AG09319 (cell line): ENCODE measurements at regions not wholly inside any gene's neighbourhood (a gene's known extent, or its start where the extent isn't known, plus 50 kb on each side); places are given as distances from the start of the nearest gene placed in this dataset.

Experiments
- DNase-seq: peaks from one replicate; pipeline ENCODE4 v3.0.0-alpha.2; 2010; ENCODE audit warnings: low read depth; ENCODE audit errors: extremely low read depth
- TF ChIP-seq, protein P1 (sequence below): IDR thresholded peaks from 2 replicates; pipeline ENCODE4 v1.5.1; 2011; ENCODE audit warnings: low read depth, mild to moderate bottlenecking, inconsistent platforms, low read length, moderate library complexity

DNA sequence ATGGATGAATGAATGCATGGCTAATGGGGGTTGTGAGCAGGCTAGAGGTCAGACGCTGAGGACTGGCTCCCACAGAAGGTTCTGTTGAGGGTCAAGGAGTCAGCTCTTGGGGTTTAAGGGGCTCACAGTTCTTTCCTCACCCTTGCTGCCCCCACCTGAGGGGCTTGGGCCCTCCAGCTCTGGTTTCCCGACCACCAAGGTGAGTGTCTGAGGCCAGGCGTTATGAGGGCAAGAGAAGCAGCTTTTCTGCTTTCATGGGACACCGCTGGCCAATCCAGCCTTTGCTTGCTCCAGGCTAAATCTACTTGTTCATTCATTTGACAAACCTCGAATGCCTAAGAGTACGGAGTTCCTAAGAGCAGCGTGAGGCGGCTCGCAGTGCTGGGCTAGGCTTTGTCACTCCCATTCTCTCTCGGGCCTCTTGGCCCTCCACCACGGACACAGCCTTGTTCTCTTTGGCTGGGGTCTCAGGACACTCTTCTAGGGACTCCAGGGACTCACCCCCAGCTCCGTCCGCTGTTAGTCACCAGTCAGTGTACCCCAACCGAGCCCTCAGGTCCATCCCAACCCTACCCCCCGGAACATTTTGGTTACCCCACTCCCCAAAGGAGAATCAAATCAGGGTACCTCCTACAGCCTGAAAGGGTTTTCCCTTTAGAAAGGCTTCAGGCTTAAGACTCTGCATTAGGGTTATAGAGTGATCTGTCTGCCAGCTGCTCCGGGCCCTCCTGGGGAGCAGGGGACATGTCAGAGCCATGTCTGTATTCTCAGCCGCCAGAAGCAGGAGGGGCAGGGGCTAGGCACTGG, 210.1 kb upstream of the MVB12B start:
- DNase-seq = no peak
- TF ChIP-seq, protein P1, sequence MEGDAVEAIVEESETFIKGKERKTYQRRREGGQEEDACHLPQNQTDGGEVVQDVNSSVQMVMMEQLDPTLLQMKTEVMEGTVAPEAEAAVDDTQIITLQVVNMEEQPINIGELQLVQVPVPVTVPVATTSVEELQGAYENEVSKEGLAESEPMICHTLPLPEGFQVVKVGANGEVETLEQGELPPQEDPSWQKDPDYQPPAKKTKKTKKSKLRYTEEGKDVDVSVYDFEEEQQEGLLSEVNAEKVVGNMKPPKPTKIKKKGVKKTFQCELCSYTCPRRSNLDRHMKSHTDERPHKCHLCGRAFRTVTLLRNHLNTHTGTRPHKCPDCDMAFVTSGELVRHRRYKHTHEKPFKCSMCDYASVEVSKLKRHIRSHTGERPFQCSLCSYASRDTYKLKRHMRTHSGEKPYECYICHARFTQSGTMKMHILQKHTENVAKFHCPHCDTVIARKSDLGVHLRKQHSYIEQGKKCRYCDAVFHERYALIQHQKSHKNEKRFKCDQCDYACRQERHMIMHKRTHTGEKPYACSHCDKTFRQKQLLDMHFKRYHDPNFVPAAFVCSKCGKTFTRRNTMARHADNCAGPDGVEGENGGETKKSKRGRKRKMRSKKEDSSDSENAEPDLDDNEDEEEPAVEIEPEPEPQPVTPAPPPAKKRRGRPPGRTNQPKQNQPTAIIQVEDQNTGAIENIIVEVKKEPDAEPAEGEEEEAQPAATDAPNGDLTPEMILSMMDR = no peak

DNA sequence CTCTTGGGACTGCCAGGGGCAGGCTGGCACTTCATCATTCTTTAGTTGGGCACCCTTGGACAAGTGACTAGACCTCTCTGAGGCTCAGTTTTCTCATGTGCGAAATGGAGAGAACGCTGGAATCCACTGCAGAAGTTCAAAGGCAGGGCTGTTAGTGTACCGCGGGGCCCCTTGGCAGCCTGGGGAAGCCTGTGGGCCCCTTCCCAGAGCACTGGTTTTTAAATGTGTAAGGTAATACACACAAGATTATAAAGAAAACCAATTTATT, 209.5 kb upstream of the MVB12B start:
- DNase-seq = no peak
- TF ChIP-seq, protein P1 = no peak

DNA sequence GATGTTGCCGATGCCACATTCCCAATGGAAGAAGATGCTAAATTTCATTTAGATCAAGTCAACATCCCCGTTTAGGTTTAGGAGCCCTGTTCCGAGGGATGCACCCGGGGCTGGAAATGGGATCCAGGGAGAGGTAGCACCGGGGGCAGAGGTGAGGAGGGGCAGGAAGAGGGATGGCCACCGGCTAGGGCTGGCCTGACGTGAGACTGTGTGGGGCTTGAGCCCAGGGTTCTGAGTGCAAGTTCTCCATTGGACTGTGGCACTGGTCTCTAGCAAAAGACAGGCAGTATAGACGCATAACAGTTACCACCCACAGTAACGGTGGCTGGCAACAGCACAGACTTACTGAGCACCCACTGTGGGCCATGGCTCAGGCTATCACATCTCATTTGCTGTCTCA, 209.0 kb upstream of the MVB12B start:
- TF ChIP-seq, protein P1 = no peak

GRCh38 chr9:126119731-126120130, 206.9 kb upstream of the MVB12B start:
- TF ChIP-seq, protein P1 = no peak
- DNase-seq = no peak

More for the DNA sequence above, 209.0 kb upstream of the MVB12B start:
- no peak for DNase-seq

DNA sequence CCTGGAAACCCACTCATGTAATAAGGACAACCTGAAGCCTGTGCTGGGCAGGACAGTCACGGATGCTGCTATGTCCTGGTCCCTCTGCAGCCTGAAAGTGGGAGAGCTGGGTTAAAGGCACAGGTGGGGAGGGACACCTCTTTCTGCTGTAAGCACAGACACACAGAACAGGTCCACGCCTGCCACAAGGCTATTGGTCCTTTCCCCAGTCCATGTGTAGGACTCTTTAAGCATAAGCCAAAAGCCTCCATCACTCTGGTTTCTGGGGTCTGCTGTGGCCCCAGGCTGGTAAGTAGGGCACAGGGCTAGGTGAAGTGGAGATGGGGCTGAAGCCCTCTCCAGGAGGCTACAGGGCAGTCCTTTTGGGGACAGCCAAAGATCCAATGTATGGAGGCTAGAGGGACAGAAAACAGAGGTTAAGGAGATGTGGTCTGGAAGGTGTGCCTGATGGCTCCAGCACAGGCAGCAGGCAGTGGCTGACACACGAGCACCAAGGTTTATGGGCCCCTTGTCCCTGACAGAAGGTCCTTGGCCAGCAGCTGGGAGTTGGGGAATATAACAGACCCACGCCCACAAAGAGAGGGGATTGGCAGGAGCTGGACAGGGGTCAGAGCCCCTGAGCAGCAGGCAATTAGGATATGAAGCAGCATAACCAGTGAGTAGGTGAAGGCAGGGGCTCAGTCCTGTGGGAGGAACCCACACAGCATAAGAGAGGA, 203.6 kb upstream of the MVB12B start:
- no peak for DNase-seq
- TF ChIP-seq, protein P1 = no peak

DNA sequence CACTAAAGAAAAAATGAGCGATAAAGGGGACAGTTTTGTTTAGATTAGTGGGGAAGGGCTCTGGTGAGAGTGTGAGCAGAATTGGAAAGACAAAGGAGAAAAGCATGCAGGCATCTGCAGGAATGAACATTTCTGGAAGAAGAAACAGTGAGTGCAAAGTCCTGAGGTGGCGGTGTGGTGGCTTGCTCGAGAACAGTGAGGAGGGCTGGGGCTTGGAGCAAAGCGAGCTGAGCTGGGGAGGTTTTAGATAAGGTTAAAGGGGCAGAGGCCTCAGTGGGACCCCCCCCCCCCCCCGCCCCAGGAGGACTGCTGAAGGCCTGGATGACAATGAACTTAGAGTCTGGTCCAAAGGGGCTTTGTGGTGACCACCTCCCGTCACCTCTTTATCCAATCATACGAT, 202.7 kb upstream of the MVB12B start:
- DNase-seq = no peak
- TF ChIP-seq, protein P1 = no peak

- TF ChIP-seq, protein P1 = no peak
- DNase-seq = no peak
These were observed 201.5 kb upstream of the MVB12B start for GRCh38 chr9:126125177-126125576.
